B cell (primary cell): ENCODE measurements at regions not wholly inside any gene's neighbourhood (a gene's known extent, or its start where the extent isn't known, plus 50 kb on each side); places are given as distances from the start of the nearest gene placed in this dataset.

ENCODE experiments used
- ATAC-seq: fragments of 200-7000 bp; cut with Tn5 transposase; one replicate; pipeline ENCODE4 v1.10.0; 2021; ENCODE audit warnings: low read depth, mild to moderate bottlenecking, moderate number of reproducible peaks, moderate library complexity
- CTCF ChIA-PET: fragments of 350-600 bp; sonication (Branson Sonifier 250); formaldehyde crosslinking; loops from one replicate; lab custom pipeline; 2021; ENCODE audit warnings: antibody characterized with exemption, inconsistent platforms; lab: Charles Lee
- POLR2A ChIA-PET: fragments of 350-600 bp; sonication (Branson Sonifier 250); formaldehyde crosslinking; loops from one replicate; lab custom pipeline; 2021; ENCODE audit warnings: antibody characterized with exemption; lab: Charles Lee
- DNase-seq: peaks from one replicate; pipeline ENCODE4 v3.0.0; 2013
- H2AFZ ChIP-seq: 2 replicates; pipeline ENCODE4 v1.6.1; 2012; ENCODE audit warnings: mild to moderate bottlenecking, low read depth, low read length; ENCODE audit not compliant: insufficient read depth, poor library complexity, severe bottlenecking
- H3K27ac ChIP-seq, 2 donors: 1 replicate in 1 of 2; 2 replicates in 1 of 2; pipeline ENCODE4 v1.5.1; 2012 to 2013; ENCODE audit warnings: low read length in 2 of 2, mild to moderate bottlenecking in 2 of 2, moderate library complexity in 1 of 2
- H3K27me3 ChIP-seq, 4 experiments: fragments of 200-600 bp in 1 of 4; sonication (generic) in 1 of 4; replicated peaks in 1 of 4; 1 replicate in 2 of 4; 2 replicates in 2 of 4; pipeline versions ENCODE4 v1.6.1 to v1.7.0; 2013 to 2016; ENCODE audit warnings: low read length in 3 of 4, mild to moderate bottlenecking in 2 of 4, mixed read lengths in 1 of 4, moderate library complexity in 1 of 4; ENCODE audit not compliant: insufficient read depth in 4 of 4, control insufficient read depth in 3 of 4; ENCODE audit errors: control extremely low read depth in 1 of 4
- H3K36me3 ChIP-seq, 2 experiments: replicated peaks in 1 of 2; 1 replicate in 1 of 2; 2 replicates in 1 of 2; pipeline versions ENCODE4 v1.6.1 to v1.7.1; 2013; ENCODE audit warnings: low read length in 1 of 2; ENCODE audit not compliant: insufficient read depth in 2 of 2, control insufficient read depth in 1 of 2; ENCODE audit errors: control extremely low read depth in 1 of 2, extremely low read depth in 1 of 2
- H3K4me1 ChIP-seq, 2 donors: fragments of 200-600 bp in 1 of 2; sonication (generic) in 1 of 2; 1 replicate in 1 of 2; 2 replicates in 1 of 2; pipeline versions ENCODE4 v1.5.1 to v1.6.1; 2013 to 2017; ENCODE audit warnings: low read length in 2 of 2; ENCODE audit not compliant: control insufficient read depth in 2 of 2, insufficient read depth in 2 of 2
- H3K4me2 ChIP-seq: replicated peaks from 2 replicates; pipeline ENCODE3; 2012; ENCODE audit warnings: mild to moderate bottlenecking, low read depth, low read length; ENCODE audit not compliant: poor library complexity, severe bottlenecking
- H3K4me3 ChIP-seq, 5 experiments: fragments of 200-600 bp in 1 of 5; sonication (generic) in 1 of 5; 1 replicate in 3 of 5; 2 replicates in 2 of 5; pipeline versions ENCODE4 v1.5.1 to v1.7.0; 2011 to 2016; ENCODE audit warnings: low read length in 4 of 5, mild to moderate bottlenecking in 4 of 5, low read depth in 2 of 5, control low read depth in 1 of 5, moderate library complexity in 1 of 5; ENCODE audit not compliant: insufficient read depth in 1 of 5; ENCODE audit errors: control extremely low read depth in 1 of 5, extremely low read depth in 1 of 5
- H3K79me2 ChIP-seq: fragments of 200-600 bp; sonication (generic); one replicate; pipeline ENCODE4 v1.6.0; 2016; ENCODE audit warnings: low read length; ENCODE audit not compliant: control insufficient read depth, insufficient read depth
- H3K9ac ChIP-seq: fragments of 200-600 bp; sonication (generic); 2 replicates; pipeline ENCODE4 v1.6.1; 2017; ENCODE audit warnings: mild to moderate bottlenecking, low read length, moderate library complexity
- H3K9me3 ChIP-seq, 3 donors: one replicate each; pipeline versions ENCODE4 v1.6.1 to v1.7.1; 2013; ENCODE audit warnings: low read length in 2 of 3; ENCODE audit not compliant: control insufficient read depth in 2 of 3, insufficient read depth in 1 of 3; ENCODE audit errors: control extremely low read depth in 1 of 3
- H4K20me1 ChIP-seq: 2 replicates; pipeline ENCODE4 v1.6.0; 2012; ENCODE audit warnings: mild to moderate bottlenecking, low read length; ENCODE audit not compliant: insufficient read depth, control insufficient read depth, poor library complexity, severe bottlenecking
- H3K27ac Mint-ChIP-seq: one replicate; pipeline ENCODE4 v1.8.0; 2021; ENCODE audit warnings: mixed read lengths
- H3K27me3 Mint-ChIP-seq: one replicate; pipeline ENCODE4 v1.8.0; 2021; ENCODE audit warnings: mixed read lengths
- H3K4me1 Mint-ChIP-seq: one replicate; pipeline ENCODE4 v1.8.0; 2021; ENCODE audit warnings: mixed read lengths
- H3K4me3 Mint-ChIP-seq: one replicate; pipeline ENCODE4 v1.8.0; 2021; ENCODE audit warnings: mixed read lengths
- H3K9me3 Mint-ChIP-seq: one replicate; pipeline ENCODE4 v1.8.0; 2022; ENCODE audit warnings: mixed read lengths; ENCODE audit not compliant: insufficient read depth
- EZH2 ChIP-seq: IDR thresholded peaks from 2 replicates; pipeline ENCODE4 v1.6.1; 2012; ENCODE audit warnings: borderline replicate concordance, low read depth, mild to moderate bottlenecking, moderate library complexity, low read length; ENCODE audit not compliant: insufficient read depth, poor library complexity, severe bottlenecking
- WGBS: methylation state at CpG from one replicate; pipeline ENCODE4 v1.1.5; 2013; ENCODE audit warnings: missing lambda C conversion rate; ENCODE audit not compliant: insufficient coverage; 5-methylcytosine and 5-hydroxymethylcytosine counted together
- intact Hi-C: fragments of 100-400 bp; cut with micrococcal nuclease; formaldehyde crosslinking; loops from one replicate; pipeline ENCODE4 v1.10.0; 2022
- TF ChIP-seq, protein P1 (sequence below): fragments of 200-600 bp; IDR thresholded peaks from one replicate; pipeline ENCODE4 v1.8.0; 2022; ENCODE audit warnings: antibody characterized with exemption, mild to moderate bottlenecking

DNA sequence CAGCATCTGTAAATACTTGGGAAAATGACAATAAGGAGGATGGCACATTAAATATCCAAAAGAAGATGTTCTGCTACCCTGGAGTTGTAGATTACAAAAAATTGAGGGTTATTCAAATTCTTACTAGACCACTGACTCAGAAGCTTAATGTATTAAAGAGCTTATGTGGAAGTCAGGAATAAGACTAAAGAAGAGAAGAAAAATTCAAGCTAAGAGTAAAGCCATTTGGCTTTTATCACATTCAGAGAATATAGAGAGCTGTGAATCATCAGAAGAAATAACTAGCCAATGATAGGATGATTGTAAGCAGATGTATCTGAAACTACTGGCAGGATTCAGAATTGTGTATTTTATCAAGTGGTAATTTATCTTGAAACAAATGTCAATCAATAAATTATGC, 237.0 kb downstream of the TBX15 start:
- Histone ChIP-seq H3K9ac (no peak overlapping the region), H3K27ac (no peak overlapping the region), H3K79me2 (no peaks in the 10 kb centered on the region), H3K4me3 (no peak overlapping the region), H4K20me1 (no peaks in the 10 kb centered on the region), H3K36me3 (no peaks in the 10 kb centered on the region), H3K9me3 (no peaks in the 10 kb centered on the region), H2AFZ (no peak overlapping the region), H3K4me2 (no peak overlapping the region), H3K27me3 (no peaks in the 10 kb centered on the region), H3K4me1 (no peaks in the 10 kb centered on the region)
- H3K27ac Mint-ChIP-seq, result no peak overlapping the region
- no peak for DNase-seq
- no peaks in the 10 kb centered on the region for H3K27me3 Mint-ChIP-seq
- no peak overlapping the region for H3K4me3 Mint-ChIP-seq
- ChIA-PET POLR2A (no interaction called here), CTCF (no interaction called here)
- no peak for TF ChIP-seq EZH2
- TF ChIP-seq, protein P1, sequence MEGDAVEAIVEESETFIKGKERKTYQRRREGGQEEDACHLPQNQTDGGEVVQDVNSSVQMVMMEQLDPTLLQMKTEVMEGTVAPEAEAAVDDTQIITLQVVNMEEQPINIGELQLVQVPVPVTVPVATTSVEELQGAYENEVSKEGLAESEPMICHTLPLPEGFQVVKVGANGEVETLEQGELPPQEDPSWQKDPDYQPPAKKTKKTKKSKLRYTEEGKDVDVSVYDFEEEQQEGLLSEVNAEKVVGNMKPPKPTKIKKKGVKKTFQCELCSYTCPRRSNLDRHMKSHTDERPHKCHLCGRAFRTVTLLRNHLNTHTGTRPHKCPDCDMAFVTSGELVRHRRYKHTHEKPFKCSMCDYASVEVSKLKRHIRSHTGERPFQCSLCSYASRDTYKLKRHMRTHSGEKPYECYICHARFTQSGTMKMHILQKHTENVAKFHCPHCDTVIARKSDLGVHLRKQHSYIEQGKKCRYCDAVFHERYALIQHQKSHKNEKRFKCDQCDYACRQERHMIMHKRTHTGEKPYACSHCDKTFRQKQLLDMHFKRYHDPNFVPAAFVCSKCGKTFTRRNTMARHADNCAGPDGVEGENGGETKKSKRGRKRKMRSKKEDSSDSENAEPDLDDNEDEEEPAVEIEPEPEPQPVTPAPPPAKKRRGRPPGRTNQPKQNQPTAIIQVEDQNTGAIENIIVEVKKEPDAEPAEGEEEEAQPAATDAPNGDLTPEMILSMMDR, result no peak
- no peaks in the 10 kb centered on the region for H3K4me1 Mint-ChIP-seq
- intact Hi-C loops, result no loop called here
- ATAC-seq, result no peak
- no peaks in the 10 kb centered on the region for H3K9me3 Mint-ChIP-seq

DNA sequence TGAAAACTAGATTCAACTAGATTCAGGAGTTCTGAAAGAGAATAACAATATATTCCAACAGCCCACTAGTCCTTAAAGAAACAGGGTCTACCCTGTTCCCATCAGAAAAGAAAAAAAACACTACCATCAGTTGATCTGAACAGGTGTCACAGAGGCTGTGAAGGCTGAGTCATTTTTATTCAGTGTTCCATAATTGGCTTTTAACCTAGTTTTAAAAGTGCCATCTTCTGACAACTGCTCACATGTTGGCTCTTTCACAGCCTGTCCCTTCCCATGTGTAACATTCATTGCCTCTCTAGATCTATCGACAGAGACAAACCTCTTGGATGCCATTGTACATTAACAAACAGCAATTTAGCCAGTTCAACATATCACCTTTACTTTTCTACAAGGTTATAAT, 243.7 kb downstream of the TBX15 start:
- Mint-ChIP-seq H3K4me3 (no peak overlapping the region), H3K4me1 (no peaks in the 10 kb centered on the region), H3K9me3 (peaks cover 4% of the 10 kb centered on the region), H3K27ac (no peak overlapping the region), H3K27me3 (no peaks in the 10 kb centered on the region)
- H3K27me3 ChIP-seq, result no peaks in the 10 kb centered on the region
- no peak for DNase-seq
- ChIA-PET CTCF (no interaction called here), POLR2A (no interaction called here)
- H3K36me3 ChIP-seq, result no peaks in the 10 kb centered on the region
- no peak overlapping the region for H3K4me2 ChIP-seq
- TF ChIP-seq, protein P1, result no peak
- no peak for TF ChIP-seq EZH2
- no peak overlapping the region for H2AFZ ChIP-seq
- no peak overlapping the region for H3K9ac ChIP-seq
- no peaks in the 10 kb centered on the region for H4K20me1 ChIP-seq
- H3K4me3 ChIP-seq, result no peak overlapping the region
- WGBS, result no CpG with 5 or more reads among the region's 1 CpG
- H3K4me1 ChIP-seq, result no peaks in the 10 kb centered on the region
- H3K79me2 ChIP-seq, result no peaks in the 10 kb centered on the region
- H3K9me3 ChIP-seq, result no peaks in the 10 kb centered on the region
- no peak overlapping the region for H3K27ac ChIP-seq
- intact Hi-C loops, result no loop called here
- no peak for ATAC-seq
